ENCODE measurements at regions not wholly inside any gene's neighbourhood (a gene's known extent, or its start where the extent isn't known, plus 50 kb on each side); places are given as distances from the start of the nearest gene placed in this dataset.
A peak's percentile ranks its signal among the peaks of the same experiment; 100 is the strongest.

GRCh38 chr16:13521356-13521755, 398.6 kb upstream of the ERCC4 start:
- TF ChIP-seq, protein P1, sequence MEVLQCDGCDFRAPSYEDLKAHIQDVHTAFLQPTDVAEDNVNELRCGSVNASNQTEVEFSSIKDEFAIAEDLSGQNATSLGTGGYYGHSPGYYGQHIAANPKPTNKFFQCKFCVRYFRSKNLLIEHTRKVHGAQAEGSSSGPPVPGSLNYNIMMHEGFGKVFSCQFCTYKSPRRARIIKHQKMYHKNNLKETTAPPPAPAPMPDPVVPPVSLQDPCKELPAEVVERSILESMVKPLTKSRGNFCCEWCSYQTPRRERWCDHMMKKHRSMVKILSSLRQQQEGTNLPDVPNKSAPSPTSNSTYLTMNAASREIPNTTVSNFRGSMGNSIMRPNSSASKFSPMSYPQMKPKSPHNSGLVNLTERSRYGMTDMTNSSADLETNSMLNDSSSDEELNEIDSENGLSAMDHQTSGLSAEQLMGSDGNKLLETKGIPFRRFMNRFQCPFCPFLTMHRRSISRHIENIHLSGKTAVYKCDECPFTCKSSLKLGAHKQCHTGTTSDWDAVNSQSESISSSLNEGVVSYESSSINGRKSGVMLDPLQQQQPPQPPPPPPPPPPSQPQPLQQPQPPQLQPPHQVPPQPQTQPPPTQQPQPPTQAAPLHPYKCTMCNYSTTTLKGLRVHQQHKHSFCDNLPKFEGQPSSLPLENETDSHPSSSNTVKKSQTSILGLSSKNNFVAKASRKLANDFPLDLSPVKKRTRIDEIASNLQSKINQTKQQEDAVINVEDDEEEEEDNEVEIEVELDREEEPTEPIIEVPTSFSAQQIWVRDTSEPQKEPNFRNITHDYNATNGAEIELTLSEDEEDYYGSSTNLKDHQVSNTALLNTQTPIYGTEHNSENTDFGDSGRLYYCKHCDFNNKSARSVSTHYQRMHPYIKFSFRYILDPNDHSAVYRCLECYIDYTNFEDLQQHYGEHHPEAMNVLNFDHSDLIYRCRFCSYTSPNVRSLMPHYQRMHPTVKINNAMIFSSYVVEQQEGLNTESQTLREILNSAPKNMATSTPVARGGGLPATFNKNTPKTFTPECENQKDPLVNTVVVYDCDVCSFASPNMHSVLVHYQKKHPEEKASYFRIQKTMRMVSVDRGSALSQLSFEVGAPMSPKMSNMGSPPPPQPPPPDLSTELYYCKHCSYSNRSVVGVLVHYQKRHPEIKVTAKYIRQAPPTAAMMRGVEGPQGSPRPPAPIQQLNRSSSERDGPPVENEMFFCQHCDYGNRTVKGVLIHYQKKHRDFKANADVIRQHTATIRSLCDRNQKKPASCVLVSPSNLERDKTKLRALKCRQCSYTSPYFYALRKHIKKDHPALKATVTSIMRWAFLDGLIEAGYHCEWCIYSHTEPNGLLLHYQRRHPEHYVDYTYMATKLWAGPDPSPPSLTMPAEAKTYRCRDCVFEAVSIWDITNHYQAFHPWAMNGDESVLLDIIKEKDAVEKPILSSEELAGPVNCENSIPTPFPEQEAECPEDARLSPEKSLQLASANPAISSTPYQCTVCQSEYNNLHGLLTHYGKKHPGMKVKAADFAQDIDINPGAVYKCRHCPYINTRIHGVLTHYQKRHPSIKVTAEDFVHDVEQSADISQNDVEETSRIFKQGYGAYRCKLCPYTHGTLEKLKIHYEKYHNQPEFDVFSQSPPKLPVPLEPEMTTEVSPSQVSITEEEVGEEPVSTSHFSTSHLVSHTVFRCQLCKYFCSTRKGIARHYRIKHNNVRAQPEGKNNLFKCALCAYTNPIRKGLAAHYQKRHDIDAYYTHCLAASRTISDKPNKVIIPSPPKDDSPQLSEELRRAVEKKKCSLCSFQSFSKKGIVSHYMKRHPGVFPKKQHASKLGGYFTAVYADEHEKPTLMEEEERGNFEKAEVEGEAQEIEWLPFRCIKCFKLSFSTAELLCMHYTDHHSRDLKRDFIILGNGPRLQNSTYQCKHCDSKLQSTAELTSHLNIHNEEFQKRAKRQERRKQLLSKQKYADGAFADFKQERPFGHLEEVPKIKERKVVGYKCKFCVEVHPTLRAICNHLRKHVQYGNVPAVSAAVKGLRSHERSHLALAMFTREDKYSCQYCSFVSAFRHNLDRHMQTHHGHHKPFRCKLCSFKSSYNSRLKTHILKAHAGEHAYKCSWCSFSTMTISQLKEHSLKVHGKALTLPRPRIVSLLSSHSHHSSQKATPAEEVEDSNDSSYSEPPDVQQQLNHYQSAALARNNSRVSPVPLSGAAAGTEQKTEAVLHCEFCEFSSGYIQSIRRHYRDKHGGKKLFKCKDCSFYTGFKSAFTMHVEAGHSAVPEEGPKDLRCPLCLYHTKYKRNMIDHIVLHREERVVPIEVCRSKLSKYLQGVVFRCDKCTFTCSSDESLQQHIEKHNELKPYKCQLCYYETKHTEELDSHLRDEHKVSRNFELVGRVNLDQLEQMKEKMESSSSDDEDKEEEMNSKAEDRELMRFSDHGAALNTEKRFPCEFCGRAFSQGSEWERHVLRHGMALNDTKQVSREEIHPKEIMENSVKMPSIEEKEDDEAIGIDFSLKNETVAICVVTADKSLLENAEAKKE (CRISPR knock-in tag; IDR thresholded peaks at IDR 0.05), result peak; percentile 91
- TF ChIP-seq ZNF114 (CRISPR knock-in tag; IDR thresholded peaks at IDR 0.05), result no peak; the same call in 1 of the 2 replicates
- Mint-ChIP-seq H3K4me1 (peaks cover 31% of the 10 kb centered on the region), H3K4me3 (no peak overlapping the region), H3K36me3 (ENCODE audit: low read depth) (peaks cover 11% of the 10 kb centered on the region; the same call in 2 of the 3 replicates), H3K9me3 (0 out of 3 replicates have a peak, but pooled peaks cover 5% of the 10 kb centered on the region), H3K27ac (no peak overlapping the region), H3K27me3 (ENCODE audit: insufficient read depth, low read depth, poor library complexity) (peaks cover 9% of the 10 kb centered on the region)
- ATAC-seq (peak; percentile 93), DNase-seq (ENCODE audit: low spot score) (peak; percentile 71)
- no peaks in the 10 kb centered on the region for H3K36me3 ChIP-seq (ENCODE audit: insufficient read depth)
- H2AFZ ChIP-seq, result no peak overlapping the region
- H3K79me2 ChIP-seq (replicated peaks; ENCODE audit: insufficient read depth), result no peaks in the 10 kb centered on the region
- H3K4me1 ChIP-seq (ENCODE audit: insufficient read depth), result peaks cover 24% of the 10 kb centered on the region
- peak overlapping the region; percentile 29; the same call in 1 of the 2 replicates for H3K4me2 ChIP-seq
- H3K4me3 ChIP-seq, result no peak overlapping the region
- H3K27me3 ChIP-seq (ENCODE audit: insufficient read depth), result no peaks in the 10 kb centered on the region
- no peaks in the 10 kb centered on the region for H4K20me1 ChIP-seq (replicated peaks; ENCODE audit: insufficient read depth)
- peaks cover 9% of the 10 kb centered on the region; the same call in 1 of the 2 replicates for H3K9me2 ChIP-seq (ENCODE audit: insufficient read depth)
- no peaks in the 10 kb centered on the region for H3F3A ChIP-seq (replicated peaks; ENCODE audit: low read depth)
- H3K27ac ChIP-seq (ENCODE audit: low read depth), result no peak overlapping the region

- Mint-ChIP-seq H3K9me3 (no peaks in the 10 kb centered on the region), H3K27ac (no peak overlapping the region), H3K4me1 (peaks cover 11% of the 10 kb centered on the region), H3K27me3 (ENCODE audit: insufficient read depth, low read depth, poor library complexity) (peaks cover 5% of the 10 kb centered on the region), H3K36me3 (ENCODE audit: low read depth) (no peaks in the 10 kb centered on the region; the same call in 2 of the 3 replicates), H3K4me3 (no peak overlapping the region)
- Histone ChIP-seq H3K36me3 (ENCODE audit: insufficient read depth) (peaks cover 4% of the 10 kb centered on the region; the same call in 1 of the 2 replicates), H3K4me2 (no peak overlapping the region), H3K4me1 (ENCODE audit: insufficient read depth) (peaks cover 5% of the 10 kb centered on the region), H2AFZ (no peak overlapping the region), H3K4me3 (no peak overlapping the region), H4K20me1 (replicated peaks; ENCODE audit: insufficient read depth) (no peaks in the 10 kb centered on the region), H3K27ac (ENCODE audit: low read depth) (no peak overlapping the region), H3K79me2 (replicated peaks; ENCODE audit: insufficient read depth) (no peaks in the 10 kb centered on the region), H3K27me3 (ENCODE audit: insufficient read depth) (no peaks in the 10 kb centered on the region), H3F3A (replicated peaks; ENCODE audit: low read depth) (no peaks in the 10 kb centered on the region), H3K9me2 (ENCODE audit: insufficient read depth) (peaks cover 7% of the 10 kb centered on the region; the same call in 1 of the 2 replicates)
- DNase-seq (ENCODE audit: low spot score) (no peak), ATAC-seq (no peak)
- TF ChIP-seq STAT1 (IDR thresholded peaks at IDR 0.05; ENCODE audit: unreplicated experiment) (no peak), ZNF114 (CRISPR knock-in tag; IDR thresholded peaks at IDR 0.05) (no peak), POLR2AphosphoS5 (IDR thresholded peaks at IDR 0.05; ENCODE audit: low read depth) (no peak)
- TF ChIP-seq, protein P2, sequence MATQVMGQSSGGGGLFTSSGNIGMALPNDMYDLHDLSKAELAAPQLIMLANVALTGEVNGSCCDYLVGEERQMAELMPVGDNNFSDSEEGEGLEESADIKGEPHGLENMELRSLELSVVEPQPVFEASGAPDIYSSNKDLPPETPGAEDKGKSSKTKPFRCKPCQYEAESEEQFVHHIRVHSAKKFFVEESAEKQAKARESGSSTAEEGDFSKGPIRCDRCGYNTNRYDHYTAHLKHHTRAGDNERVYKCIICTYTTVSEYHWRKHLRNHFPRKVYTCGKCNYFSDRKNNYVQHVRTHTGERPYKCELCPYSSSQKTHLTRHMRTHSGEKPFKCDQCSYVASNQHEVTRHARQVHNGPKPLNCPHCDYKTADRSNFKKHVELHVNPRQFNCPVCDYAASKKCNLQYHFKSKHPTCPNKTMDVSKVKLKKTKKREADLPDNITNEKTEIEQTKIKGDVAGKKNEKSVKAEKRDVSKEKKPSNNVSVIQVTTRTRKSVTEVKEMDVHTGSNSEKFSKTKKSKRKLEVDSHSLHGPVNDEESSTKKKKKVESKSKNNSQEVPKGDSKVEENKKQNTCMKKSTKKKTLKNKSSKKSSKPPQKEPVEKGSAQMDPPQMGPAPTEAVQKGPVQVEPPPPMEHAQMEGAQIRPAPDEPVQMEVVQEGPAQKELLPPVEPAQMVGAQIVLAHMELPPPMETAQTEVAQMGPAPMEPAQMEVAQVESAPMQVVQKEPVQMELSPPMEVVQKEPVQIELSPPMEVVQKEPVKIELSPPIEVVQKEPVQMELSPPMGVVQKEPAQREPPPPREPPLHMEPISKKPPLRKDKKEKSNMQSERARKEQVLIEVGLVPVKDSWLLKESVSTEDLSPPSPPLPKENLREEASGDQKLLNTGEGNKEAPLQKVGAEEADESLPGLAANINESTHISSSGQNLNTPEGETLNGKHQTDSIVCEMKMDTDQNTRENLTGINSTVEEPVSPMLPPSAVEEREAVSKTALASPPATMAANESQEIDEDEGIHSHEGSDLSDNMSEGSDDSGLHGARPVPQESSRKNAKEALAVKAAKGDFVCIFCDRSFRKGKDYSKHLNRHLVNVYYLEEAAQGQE (IDR thresholded peaks at IDR 0.05; ENCODE audit: unreplicated experiment), result no peak
Measured at GRCh38 chr16:13527332-13527731, 392.6 kb upstream of the ERCC4 start.
